WTC11 (cell line): ENCODE measurements at regions not wholly inside any gene's neighbourhood (a gene's known extent, or its start where the extent isn't known, plus 50 kb on each side); places are given as distances from the start of the nearest gene placed in this dataset.

Experiments used
- CREB1 ChIP-seq: sonication (generic); formaldehyde crosslinking; IDR thresholded peaks from 2 replicates; pipeline ENCODE4 v1.8.0; 2023; ENCODE audit warnings: mild to moderate bottlenecking, missing genetic modification reagents
- FOXP1 ChIP-seq: sonication (generic); formaldehyde crosslinking; IDR thresholded peaks from 2 replicates; pipeline ENCODE4 v1.8.0; 2022; ENCODE audit warnings: missing genetic modification reagents, mild to moderate bottlenecking, moderate library complexity, borderline replicate concordance
- SP1 ChIP-seq: sonication (generic); formaldehyde crosslinking; conservative IDR thresholded peaks from 2 replicates; pipeline ENCODE4 v1.8.1; 2022; ENCODE audit warnings: missing genetic modification reagents
- ZNF138 ChIP-seq: sonication (generic); formaldehyde crosslinking; conservative IDR thresholded peaks from 2 replicates; pipeline ENCODE4 v1.8.1; 2022; ENCODE audit warnings: mild to moderate bottlenecking, moderate library complexity, missing genetic modification reagents
- TF ChIP-seq, protein P1 (sequence below): sonication (generic); formaldehyde crosslinking; IDR thresholded peaks from 2 replicates; pipeline ENCODE4 v1.8.0; 2022; ENCODE audit warnings: mild to moderate bottlenecking, missing genetic modification reagents
- TF ChIP-seq, protein P2 (sequence below): fragments of 200-600 bp; IDR thresholded peaks from 2 replicates; pipeline ENCODE4 v1.8.0; 2022; ENCODE audit warnings: antibody characterized with exemption

DNA sequence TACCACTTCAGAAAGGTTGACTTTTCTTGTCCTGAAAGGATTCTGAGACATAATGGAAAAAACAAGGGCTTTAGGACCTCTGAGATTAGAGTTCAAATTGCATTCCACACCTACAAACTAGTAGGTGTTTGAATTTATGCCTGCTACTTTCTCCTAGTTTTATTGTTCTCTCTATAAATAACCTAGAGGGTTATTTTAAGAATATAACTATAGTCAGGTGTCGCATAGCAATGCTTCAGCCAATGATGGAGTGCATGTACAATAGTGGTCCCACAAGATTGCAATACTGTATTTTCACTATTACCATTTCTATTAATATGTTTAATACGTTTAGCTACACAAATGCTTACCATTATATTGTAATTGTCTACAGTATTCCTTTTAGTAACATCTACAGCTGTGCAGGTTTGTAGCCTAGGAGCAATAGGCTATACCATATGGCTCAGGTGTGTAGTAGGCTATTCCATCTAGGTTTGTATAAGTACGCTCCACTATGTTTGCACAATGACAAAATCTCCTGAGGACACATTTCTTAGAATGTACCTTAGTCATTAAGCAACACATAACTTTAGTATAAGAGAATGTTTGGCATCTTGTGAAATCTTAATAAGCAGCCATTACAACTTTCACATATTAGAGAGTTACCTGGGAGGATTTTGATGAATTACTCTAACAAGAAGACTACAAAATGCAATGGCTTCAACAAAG, 1352.5 kb downstream of the ZPLD1 start:
- TF ChIP-seq ZNF138 (CRISPR knock-in tag), result no peak
- TF ChIP-seq SP1 (CRISPR knock-in tag), result no peak
- no peak for TF ChIP-seq CREB1 (CRISPR knock-in tag)
- TF ChIP-seq FOXP1 (CRISPR knock-in tag), result no peak
- TF ChIP-seq, protein P1, sequence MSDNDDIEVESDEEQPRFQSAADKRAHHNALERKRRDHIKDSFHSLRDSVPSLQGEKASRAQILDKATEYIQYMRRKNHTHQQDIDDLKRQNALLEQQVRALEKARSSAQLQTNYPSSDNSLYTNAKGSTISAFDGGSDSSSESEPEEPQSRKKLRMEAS, result no peak
- TF ChIP-seq, protein P2, sequence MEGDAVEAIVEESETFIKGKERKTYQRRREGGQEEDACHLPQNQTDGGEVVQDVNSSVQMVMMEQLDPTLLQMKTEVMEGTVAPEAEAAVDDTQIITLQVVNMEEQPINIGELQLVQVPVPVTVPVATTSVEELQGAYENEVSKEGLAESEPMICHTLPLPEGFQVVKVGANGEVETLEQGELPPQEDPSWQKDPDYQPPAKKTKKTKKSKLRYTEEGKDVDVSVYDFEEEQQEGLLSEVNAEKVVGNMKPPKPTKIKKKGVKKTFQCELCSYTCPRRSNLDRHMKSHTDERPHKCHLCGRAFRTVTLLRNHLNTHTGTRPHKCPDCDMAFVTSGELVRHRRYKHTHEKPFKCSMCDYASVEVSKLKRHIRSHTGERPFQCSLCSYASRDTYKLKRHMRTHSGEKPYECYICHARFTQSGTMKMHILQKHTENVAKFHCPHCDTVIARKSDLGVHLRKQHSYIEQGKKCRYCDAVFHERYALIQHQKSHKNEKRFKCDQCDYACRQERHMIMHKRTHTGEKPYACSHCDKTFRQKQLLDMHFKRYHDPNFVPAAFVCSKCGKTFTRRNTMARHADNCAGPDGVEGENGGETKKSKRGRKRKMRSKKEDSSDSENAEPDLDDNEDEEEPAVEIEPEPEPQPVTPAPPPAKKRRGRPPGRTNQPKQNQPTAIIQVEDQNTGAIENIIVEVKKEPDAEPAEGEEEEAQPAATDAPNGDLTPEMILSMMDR, result no peak
